RWPE1 (cell line): ENCODE measurements at regions not wholly inside any gene's neighbourhood (a gene's known extent, or its start where the extent isn't known, plus 50 kb on each side); places are given as distances from the start of the nearest gene placed in this dataset.
A peak's percentile ranks its signal among the peaks of the same experiment; 100 is the strongest.

Source experiments
- CTCF ChIA-PET: fragments of 350-600 bp; sonication (Branson Sonifier 250); formaldehyde crosslinking; extraction: SDS; loops from one replicate; lab custom pipeline; 2021; lab: Yijun Ruan, JAX
- POLR2A ChIA-PET: fragments of 400-600 bp; formaldehyde crosslinking; extraction: SDS; loops from one replicate; lab custom pipeline; 2020; ENCODE audit warnings: antibody characterized with exemption; ENCODE audit not compliant: low non-redundant PET; lab: Yijun Ruan, JAX
- DNase-seq: peaks from one replicate; pipeline ENCODE4 v3.0.0; 2012; ENCODE audit warnings: low spot score
- H3K27ac ChIP-seq: fragments of 450-650 bp; 2 replicates; pipeline ENCODE4 v1.5.1; 2017
- TF ChIP-seq, protein P1 (sequence below): fragments of 450-650 bp; conservative IDR thresholded peaks from 2 replicates; pipeline ENCODE4 v1.5.1; 2017; ENCODE audit warnings: low read depth, mild to moderate bottlenecking

DNA sequence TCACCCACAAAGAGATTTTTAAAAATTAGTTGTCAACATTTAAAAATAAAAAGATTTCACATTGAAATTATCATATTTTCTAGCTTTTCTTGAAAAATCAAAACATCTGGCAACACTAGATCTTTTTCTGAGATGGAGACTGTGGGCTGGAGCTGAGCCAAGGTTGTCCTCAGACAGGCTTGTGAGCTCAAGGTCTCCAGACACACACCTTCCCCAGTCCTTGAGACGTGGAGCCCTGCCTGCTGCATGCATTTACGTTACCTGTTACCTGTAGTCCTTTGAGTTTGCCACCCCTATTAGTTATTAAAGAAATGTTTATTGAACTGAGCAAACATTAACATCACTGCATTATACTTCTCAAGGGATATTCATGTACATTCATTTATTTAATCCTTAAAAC, 87.5 kb upstream of the TLE1 start:
- ChIA-PET CTCF (interaction anchor here (0.6 kb wide), 1 partner anchor 12 kb away, joined by 4 read pairs; no protein-coding TSS in a partner anchor), POLR2A (no interaction called here)
- DNase-seq = no peak
- H3K27ac ChIP-seq = no peak overlapping the region
- TF ChIP-seq, protein P1, sequence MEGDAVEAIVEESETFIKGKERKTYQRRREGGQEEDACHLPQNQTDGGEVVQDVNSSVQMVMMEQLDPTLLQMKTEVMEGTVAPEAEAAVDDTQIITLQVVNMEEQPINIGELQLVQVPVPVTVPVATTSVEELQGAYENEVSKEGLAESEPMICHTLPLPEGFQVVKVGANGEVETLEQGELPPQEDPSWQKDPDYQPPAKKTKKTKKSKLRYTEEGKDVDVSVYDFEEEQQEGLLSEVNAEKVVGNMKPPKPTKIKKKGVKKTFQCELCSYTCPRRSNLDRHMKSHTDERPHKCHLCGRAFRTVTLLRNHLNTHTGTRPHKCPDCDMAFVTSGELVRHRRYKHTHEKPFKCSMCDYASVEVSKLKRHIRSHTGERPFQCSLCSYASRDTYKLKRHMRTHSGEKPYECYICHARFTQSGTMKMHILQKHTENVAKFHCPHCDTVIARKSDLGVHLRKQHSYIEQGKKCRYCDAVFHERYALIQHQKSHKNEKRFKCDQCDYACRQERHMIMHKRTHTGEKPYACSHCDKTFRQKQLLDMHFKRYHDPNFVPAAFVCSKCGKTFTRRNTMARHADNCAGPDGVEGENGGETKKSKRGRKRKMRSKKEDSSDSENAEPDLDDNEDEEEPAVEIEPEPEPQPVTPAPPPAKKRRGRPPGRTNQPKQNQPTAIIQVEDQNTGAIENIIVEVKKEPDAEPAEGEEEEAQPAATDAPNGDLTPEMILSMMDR = no peak

DNA sequence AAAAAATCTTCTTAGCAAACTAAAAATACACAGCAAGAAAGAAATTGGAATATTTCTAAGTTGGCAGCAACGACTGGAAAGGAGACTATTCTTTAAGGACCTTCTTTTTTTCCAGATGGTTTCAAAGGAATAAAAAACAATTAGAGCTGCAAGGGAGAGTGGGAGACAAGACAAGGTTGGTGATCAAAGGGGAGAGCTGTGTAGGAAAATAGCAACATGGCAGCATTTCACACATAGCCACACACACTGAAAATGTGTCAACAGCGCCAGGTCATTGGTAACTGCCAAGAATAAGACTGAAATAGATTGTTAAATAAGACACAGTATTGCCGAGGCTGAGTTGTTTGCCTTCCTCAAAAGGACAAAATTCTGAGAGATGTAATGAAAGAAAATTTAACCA, 88.1 kb upstream of the TLE1 start:
- ChIA-PET CTCF (interaction anchor here (0.6 kb wide), 1 partner anchor 11 kb away, joined by 4 read pairs; no protein-coding TSS in a partner anchor), POLR2A (no interaction called here)
- no peak for DNase-seq
- no peak overlapping the region for H3K27ac ChIP-seq
- TF ChIP-seq, protein P1 = no peak

DNA sequence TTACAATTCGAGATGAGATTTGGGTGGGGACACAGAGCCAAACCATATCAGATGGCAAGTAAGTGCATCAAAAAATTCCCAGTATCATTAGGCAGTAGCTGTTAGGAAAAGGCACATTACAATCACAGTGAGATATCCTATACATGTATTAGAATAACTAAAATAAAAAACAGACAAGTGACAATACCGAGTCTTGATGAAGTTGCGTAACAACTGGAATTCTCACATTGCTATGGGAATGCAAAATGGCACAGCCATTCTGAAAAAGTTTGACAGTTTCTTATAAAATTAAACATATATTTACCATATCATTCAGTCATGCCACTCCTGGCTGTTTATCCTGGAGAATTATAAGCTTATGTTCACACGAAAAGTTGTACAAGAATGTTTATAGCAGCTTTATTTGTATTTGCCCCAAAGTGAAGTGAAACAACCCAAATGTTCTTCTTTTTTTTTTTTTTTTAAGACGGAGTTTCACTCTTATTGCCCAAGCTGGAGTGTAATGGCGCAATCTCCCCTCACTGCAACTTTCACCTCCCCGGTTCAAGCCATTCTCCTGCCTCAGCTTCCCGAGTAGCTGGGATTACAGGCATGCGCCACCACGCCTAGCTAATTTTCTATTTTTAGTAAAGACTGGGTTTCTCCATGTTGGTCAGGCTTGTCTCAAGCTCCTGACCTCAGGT, 93.1 kb upstream of the TLE1 start:
- DNase-seq = no peak
- ChIA-PET POLR2A (interaction anchor here (0.7 kb wide), 1 partner anchor 8 kb away, joined by 3 read pairs; no protein-coding TSS in a partner anchor), CTCF (no interaction called here)
- H3K27ac ChIP-seq = no peak overlapping the region
- TF ChIP-seq, protein P1 = no peak

DNA sequence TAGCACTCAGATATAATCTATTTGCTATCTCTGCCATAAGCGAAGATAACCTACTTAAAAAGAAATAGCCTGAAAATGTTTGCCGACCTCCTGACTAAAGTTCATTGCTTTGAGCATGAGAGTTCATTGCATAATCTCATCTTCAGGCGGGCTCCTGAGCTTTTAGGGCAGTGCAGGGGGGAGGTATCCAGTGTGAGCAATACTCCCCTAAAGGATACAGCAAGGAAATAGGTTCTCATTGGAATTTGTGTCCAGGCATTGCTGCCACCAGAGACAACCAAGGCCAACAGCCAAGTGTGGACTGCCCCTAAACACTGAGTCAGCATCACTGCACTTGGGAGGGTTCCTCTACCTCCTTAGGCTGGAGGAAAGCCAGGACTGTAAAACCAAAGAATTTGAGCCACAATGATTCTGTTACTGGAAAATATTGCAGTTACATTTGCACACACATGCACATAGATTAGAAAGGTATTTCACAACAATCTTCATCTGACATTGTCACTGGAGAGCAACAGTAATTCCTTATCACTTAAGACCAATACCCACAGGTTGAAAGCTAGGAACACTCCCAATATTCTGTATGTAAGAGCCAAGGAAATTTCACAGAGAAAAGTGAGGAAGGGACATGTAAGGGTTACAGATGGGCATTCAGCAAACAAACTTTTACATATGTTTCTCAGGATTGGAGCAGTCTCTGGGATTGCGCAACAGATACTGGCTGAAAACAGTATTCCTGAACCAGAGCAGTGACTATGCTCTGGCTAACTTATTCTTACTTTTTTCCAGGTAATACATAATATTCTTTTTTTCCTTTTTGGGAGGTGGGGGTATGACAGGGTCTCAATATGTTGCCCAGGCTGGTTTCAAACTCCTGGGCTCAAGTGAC, 98.6 kb upstream of the TLE1 start:
- ChIA-PET POLR2A (no interaction called here), CTCF (interaction anchor here (0.7 kb wide), 1 partner anchor 11 kb away, joined by 4 read pairs; no protein-coding TSS in a partner anchor)
- TF ChIP-seq, protein P1 = no peak
- peak; percentile 67 for DNase-seq
- peak overlapping the region; percentile 52 for H3K27ac ChIP-seq

DNA sequence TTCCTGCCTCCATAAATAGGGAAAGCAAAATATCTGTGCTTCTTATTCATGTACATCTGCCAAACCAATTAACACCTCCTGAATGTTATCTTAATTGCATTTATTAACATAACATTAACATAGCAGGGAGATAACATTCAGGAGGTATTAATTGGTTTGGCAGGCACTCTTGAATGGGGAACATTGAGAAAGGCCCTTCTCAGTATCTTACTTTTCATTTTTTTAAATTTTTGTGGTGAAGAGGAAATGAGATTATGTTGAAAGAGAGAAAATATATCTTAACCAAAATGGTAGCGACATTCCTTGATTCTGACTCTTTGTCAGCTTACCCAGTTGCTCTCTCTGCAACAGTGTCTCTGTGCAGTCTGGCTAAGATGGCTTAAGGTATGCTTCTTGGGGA, 100.4 kb upstream of the TLE1 start:
- TF ChIP-seq, protein P1 = no peak
- ChIA-PET POLR2A (no interaction called here), CTCF (no interaction called here)
- H3K27ac ChIP-seq = no peak overlapping the region
- no peak for DNase-seq

DNA sequence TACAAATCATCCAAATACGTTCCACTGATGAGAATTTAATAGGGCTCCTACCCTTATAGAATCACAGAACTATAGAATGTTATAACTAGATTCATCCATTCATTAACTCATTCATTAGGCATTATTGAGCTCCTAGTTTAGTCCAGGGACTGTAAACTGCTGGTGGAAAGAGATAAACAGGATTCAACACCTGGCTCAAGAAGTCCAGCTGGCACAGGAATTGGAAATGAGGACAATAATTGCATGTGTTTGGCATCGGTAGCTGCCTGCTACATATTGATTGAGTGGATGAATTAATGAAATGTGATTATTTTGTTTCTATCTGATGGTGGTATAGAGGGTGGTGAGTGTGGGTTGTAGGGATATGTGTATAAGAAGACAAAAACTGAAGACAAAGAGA, 100.8 kb upstream of the TLE1 start:
- TF ChIP-seq, protein P1 = no peak
- ChIA-PET POLR2A (no interaction called here), CTCF (no interaction called here)
- no peak for DNase-seq
- H3K27ac ChIP-seq = no peak overlapping the region
